ENCODE measurements at regions not wholly inside any gene's neighbourhood (a gene's known extent, or its start where the extent isn't known, plus 50 kb on each side); places are given as distances from the start of the nearest gene placed in this dataset.

DNA sequence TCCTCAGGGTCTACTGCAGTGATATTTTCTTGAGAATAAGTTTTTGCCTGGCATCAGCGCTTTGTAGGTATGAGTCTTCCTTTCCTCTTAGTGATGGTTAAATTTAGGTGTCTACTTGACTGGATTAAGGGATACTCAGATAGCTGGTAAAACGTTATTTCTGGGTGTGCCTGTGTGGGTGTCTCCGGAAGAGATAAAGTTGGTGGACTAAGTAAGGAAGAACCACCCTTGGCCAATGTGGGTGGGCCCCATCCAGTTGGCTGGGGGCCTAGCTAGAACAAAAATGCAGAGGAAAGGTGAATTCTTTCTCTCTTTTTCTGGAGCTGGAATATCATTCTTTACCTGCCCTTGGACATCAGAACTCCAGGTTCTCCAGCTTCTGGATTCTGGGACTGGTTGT, 138.8 kb downstream of the ADCYAP1R1 start:
- no peak for DNase-seq (ENCODE audit: low read depth)
- TF ChIP-seq, protein P1, sequence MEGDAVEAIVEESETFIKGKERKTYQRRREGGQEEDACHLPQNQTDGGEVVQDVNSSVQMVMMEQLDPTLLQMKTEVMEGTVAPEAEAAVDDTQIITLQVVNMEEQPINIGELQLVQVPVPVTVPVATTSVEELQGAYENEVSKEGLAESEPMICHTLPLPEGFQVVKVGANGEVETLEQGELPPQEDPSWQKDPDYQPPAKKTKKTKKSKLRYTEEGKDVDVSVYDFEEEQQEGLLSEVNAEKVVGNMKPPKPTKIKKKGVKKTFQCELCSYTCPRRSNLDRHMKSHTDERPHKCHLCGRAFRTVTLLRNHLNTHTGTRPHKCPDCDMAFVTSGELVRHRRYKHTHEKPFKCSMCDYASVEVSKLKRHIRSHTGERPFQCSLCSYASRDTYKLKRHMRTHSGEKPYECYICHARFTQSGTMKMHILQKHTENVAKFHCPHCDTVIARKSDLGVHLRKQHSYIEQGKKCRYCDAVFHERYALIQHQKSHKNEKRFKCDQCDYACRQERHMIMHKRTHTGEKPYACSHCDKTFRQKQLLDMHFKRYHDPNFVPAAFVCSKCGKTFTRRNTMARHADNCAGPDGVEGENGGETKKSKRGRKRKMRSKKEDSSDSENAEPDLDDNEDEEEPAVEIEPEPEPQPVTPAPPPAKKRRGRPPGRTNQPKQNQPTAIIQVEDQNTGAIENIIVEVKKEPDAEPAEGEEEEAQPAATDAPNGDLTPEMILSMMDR (IDR thresholded peaks at IDR 0.05; ENCODE audit: low read length, missing control alignments) = no peak

DNA sequence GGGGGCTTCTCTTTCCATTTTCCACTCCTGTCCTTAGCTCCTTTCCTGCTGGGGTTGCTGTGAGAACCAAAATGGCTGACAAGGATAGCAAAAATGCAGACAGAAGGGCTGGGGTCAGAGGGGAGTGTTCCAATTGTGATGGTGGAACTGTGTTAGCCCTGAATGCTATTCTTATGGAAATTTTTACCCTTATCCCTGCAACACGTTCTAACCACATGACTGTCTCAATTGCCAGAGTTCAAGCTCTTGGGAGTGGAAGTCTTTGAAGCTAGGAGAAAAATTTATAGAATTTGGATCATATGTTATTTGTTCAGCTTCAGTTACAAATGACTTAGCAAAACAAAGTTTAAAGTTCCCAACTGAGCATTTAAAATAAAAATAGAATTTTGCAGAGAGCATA, 134.1 kb downstream of the ADCYAP1R1 start:
- DNase-seq (ENCODE audit: low read depth) = no peak
- no peak overlapping the region for H3K4me3 ChIP-seq (replicated peaks; ENCODE audit: low read depth, low read length)
- TF ChIP-seq, protein P1 (IDR thresholded peaks at IDR 0.05; ENCODE audit: low read length, missing control alignments) = no peak

More for the DNA sequence above, 138.8 kb downstream of the ADCYAP1R1 start:
- H3K4me3 ChIP-seq (replicated peaks; ENCODE audit: low read depth, low read length) = no peak overlapping the region

DNA sequence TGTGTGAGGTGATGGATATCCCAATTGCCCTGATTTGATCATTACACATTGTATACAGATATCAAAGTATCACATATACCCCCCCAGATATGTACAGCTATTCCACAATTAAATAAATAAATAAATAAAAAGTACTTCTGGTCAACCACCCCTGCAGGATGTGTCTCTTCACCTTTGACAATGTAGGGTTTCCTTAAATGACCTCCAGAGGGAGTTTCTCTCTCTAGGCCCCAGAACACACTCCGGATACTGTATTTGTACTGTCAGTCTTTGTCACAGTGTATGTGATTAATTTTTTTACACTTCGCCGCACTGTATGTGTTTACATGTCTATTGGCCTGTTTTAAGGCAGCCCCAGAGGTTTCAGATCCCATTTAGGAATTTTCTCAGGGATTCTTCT, 123.6 kb downstream of the ADCYAP1R1 start:
- no peak for DNase-seq (ENCODE audit: low read depth)
- TF ChIP-seq, protein P1 (IDR thresholded peaks at IDR 0.05; ENCODE audit: low read length, missing control alignments) = no peak
- no peak overlapping the region for H3K4me3 ChIP-seq (replicated peaks; ENCODE audit: low read depth, low read length)

DNA sequence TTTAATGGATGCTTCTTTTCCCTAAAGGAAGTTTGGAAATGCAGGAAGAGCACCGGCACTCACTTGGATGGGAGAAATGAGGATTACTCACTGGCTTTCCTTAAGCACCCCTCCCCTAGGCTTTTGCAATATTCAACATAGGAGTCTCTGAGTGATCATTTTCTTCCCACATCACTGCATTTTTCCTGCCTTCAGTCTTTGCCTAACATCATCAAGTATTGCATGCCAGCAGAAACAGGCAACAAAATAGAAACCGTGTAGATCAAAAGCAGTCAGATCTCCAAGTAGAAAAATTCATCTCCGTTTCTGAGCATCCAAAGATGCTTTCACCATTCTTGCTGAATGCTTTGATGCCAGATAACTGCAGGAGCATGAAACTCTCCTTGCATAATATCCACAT, 119.9 kb downstream of the ADCYAP1R1 start:
- no peak overlapping the region for H3K4me3 ChIP-seq (replicated peaks; ENCODE audit: low read depth, low read length)
- DNase-seq (ENCODE audit: low read depth) = no peak
- TF ChIP-seq, protein P1 (IDR thresholded peaks at IDR 0.05; ENCODE audit: low read length, missing control alignments) = no peak

DNA sequence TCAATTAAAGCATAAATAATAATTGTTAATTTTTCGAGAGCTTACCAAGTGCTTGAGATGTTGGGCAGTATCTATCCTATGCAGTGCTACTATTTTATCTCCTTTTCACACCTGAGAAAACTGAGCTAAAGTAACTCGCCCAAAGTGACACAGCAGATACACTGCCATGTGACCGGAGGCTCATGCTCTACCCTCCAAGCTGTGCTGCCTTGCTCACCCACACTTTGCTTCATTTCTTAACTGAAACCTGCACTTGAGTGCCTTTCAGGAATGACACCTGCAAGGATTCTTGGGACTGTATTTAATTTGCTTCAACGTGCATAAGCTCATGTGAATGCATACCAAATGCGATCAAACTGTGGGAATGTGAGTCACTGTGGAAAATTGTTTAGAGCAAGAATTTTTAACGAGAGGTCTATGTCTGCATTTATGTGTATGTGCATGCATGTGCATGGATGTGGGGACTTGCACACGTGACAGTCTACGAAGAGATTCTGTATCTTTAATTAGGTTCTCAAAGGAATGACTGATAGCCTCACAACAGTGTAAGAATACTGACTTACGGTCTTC, 119.2 kb downstream of the ADCYAP1R1 start:
- H3K4me3 ChIP-seq (replicated peaks; ENCODE audit: low read depth, low read length) = no peak overlapping the region
- no peak for DNase-seq (ENCODE audit: low read depth)
- TF ChIP-seq, protein P1 (IDR thresholded peaks at IDR 0.05; ENCODE audit: low read length, missing control alignments) = no peak
